ENCODE measurements at regions not wholly inside any gene's neighbourhood (a gene's known extent, or its start where the extent isn't known, plus 50 kb on each side); places are given as distances from the start of the nearest gene placed in this dataset.

- intact Hi-C loops (cut with micrococcal nuclease) = no loop called here
Measured at GRCh38 chr5:119897537-119898370, 268.4 kb downstream of the FAM170A start.

More at GRCh38 chr5:119897537-119898370, 268.4 kb downstream of the FAM170A start:
- BruUV-seq (replicated peaks) = no TSS peak
- no peak overlapping the region for H3K4me2 ChIP-seq (ENCODE audit: insufficient read depth, low read length)
- ChIA-PET POLR2A (no interaction called here), CTCF (ENCODE audit: low intra/inter-chr PET ratio) (interaction anchor here (0.6 kb wide), 1 partner anchor 1296 kb away, joined by 3 read pairs; no protein-coding TSS in a partner anchor)
- H3K27ac ChIP-seq (ENCODE audit: extremely low read depth, low read depth, low read length) = no peak overlapping the region
- H2AFZ ChIP-seq (ENCODE audit: low read depth, low read length) = no peak overlapping the region
- FAIRE-seq (no peak), DNase-seq (ENCODE audit: extremely low read depth in 1 of 4, low spot score in 3 of 4) (no peak), ATAC-seq (no peak)
- in situ Hi-C loops (cut with MboI) = no loop called here
- H3K27me3 ChIP-seq (ENCODE audit: control insufficient read depth in 2 of 2, insufficient read depth in 2 of 2, low read length in 2 of 2) = no peaks in the 10 kb centered on the region
- H3K4me1 ChIP-seq (replicated peaks in 1 of 2; ENCODE audit: control insufficient read depth in 2 of 2, insufficient read depth in 2 of 2, low read length in 2 of 2) = no peaks in the 10 kb centered on the region
- under 1% methylated on average over 6 of the region's 6 CpGs for WGBS (ENCODE audit: insufficient coverage, low coverage, missing lambda C conversion rate)
- no peaks in the 10 kb centered on the region for H4K20me1 ChIP-seq (replicated peaks; ENCODE audit: control insufficient read depth, insufficient read depth, low read length)
- no peak for TF ChIP-seq POLR2G (IDR thresholded peaks at IDR 0.05; ENCODE audit: low read depth, low read length)
- TF ChIP-seq AFF4 (CRISPR knock-in tag; IDR thresholded peaks at IDR 0.05) = no peak
- H3K4me3 ChIP-seq = no peak overlapping the region
- H3K79me2 ChIP-seq (ENCODE audit: control insufficient read depth, insufficient read depth, low read length) = no peaks in the 10 kb centered on the region
- H3K9me1 ChIP-seq (ENCODE audit: control insufficient read depth, insufficient read depth, low read length) = no peaks in the 10 kb centered on the region
- no peak overlapping the region for H3K9ac ChIP-seq (ENCODE audit: insufficient read depth in 1 of 2, low read depth in 2 of 2, low read length in 2 of 2)
- no peaks in the 10 kb centered on the region for H3K9me3 ChIP-seq (replicated peaks; ENCODE audit: control insufficient read depth, insufficient read depth, low read depth, low read length)
- H3K36me3 ChIP-seq (ENCODE audit: control insufficient read depth, insufficient read depth, low read length) = no peaks in the 10 kb centered on the region

All from K562 (cell line).